ENCODE measurements at regions not wholly inside any gene's neighbourhood (a gene's known extent, or its start where the extent isn't known, plus 50 kb on each side); places are given as distances from the start of the nearest gene placed in this dataset.

GRCh38 chr18:56115071-56116015 lies 523.0 kb downstream of the TXNL1 start:
- TF ChIP-seq CSRNP3 (CRISPR knock-in tag; IDR thresholded peaks at IDR 0.05), result no peak
- no peak for TF ChIP-seq ZFP3 (CRISPR knock-in tag; IDR thresholded peaks at IDR 0.05)
- TF ChIP-seq BACH2 (CRISPR knock-in tag; IDR thresholded peaks at IDR 0.05; ENCODE audit: borderline replicate concordance), result no peak
- no peak for TF ChIP-seq POU6F1 (CRISPR knock-in tag; IDR thresholded peaks at IDR 0.05; ENCODE audit: borderline replicate concordance, low read depth)
- no peak for TF ChIP-seq ZNF70 (CRISPR knock-in tag; IDR thresholded peaks at IDR 0.05)
- TF ChIP-seq, protein P1, sequence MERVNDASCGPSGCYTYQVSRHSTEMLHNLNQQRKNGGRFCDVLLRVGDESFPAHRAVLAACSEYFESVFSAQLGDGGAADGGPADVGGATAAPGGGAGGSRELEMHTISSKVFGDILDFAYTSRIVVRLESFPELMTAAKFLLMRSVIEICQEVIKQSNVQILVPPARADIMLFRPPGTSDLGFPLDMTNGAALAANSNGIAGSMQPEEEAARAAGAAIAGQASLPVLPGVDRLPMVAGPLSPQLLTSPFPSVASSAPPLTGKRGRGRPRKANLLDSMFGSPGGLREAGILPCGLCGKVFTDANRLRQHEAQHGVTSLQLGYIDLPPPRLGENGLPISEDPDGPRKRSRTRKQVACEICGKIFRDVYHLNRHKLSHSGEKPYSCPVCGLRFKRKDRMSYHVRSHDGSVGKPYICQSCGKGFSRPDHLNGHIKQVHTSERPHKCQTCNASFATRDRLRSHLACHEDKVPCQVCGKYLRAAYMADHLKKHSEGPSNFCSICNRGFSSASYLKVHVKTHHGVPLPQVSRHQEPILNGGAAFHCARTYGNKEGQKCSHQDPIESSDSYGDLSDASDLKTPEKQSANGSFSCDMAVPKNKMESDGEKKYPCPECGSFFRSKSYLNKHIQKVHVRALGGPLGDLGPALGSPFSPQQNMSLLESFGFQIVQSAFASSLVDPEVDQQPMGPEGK (CRISPR knock-in tag; IDR thresholded peaks at IDR 0.05; ENCODE audit: borderline replicate concordance), result no peak
- no peak for ATAC-seq

DNA sequence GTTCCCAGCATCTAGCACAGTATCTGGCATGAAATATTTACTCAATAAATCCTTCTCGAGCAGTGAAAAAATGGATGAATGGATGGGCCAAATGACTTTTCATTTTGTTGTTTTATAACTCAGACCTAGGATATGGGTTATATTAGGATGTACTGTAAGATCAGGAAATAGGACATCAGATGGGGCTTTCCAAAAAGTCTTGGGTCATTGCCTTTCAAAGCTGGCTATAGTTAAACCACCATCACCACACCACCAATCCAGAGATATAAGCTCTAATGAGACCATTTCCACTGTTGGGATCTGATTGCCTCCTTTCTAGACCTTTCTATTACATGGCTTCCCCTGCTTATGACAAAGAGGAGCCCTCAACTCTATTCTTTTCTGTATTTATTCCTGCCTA lies 525.0 kb upstream of the TCF4 start:
- TF ChIP-seq TCF4 (CRISPR knock-in tag; IDR thresholded peaks at IDR 0.05; ENCODE audit: borderline replicate concordance) (no peak), ZNF8 (CRISPR knock-in tag; IDR thresholded peaks at IDR 0.05) (no peak), RARB (CRISPR knock-in tag; IDR thresholded peaks at IDR 0.05) (no peak), TSHZ2 (CRISPR knock-in tag; IDR thresholded peaks at IDR 0.05) (no peak), ISL1 (CRISPR knock-in tag; IDR thresholded peaks at IDR 0.05) (no peak), ZFP3 (CRISPR knock-in tag; IDR thresholded peaks at IDR 0.05) (no peak), ARNTL (CRISPR knock-in tag; IDR thresholded peaks at IDR 0.05; ENCODE audit: borderline replicate concordance, low read depth) (no peak), ESRRG (CRISPR knock-in tag; IDR thresholded peaks at IDR 0.05) (no peak), OSR1 (CRISPR knock-in tag; IDR thresholded peaks at IDR 0.05) (no peak), GLIS3 (CRISPR knock-in tag; IDR thresholded peaks at IDR 0.05) (no peak), TOX (CRISPR knock-in tag; IDR thresholded peaks at IDR 0.05; ENCODE audit: borderline replicate concordance) (no peak), BACH2 (CRISPR knock-in tag; IDR thresholded peaks at IDR 0.05; ENCODE audit: borderline replicate concordance) (no peak), CSDC2 (CRISPR knock-in tag; IDR thresholded peaks at IDR 0.05) (no peak), PPARA (CRISPR knock-in tag; IDR thresholded peaks at IDR 0.05; ENCODE audit: borderline replicate concordance) (no peak), ZC3H10 (CRISPR knock-in tag; IDR thresholded peaks at IDR 0.05) (no peak)
- TF ChIP-seq, protein P1 (CRISPR knock-in tag; IDR thresholded peaks at IDR 0.05; ENCODE audit: borderline replicate concordance), result no peak
- ATAC-seq, result no peak

All from SK-N-SH treated with all-trans-retinoic acid at 6 μM for 48 hours (cell line).